ENCODE measurements at regions not wholly inside any gene's neighbourhood (a gene's known extent, or its start where the extent isn't known, plus 50 kb on each side); places are given as distances from the start of the nearest gene placed in this dataset.

GRCh38 chr17:79396696-79397095 is 214.2 kb downstream of the RBFOX3 start:
- TF ChIP-seq CTCF (IDR thresholded peaks at IDR 0.05; ENCODE audit: low read depth, low read length) (no peak), POLR2A (IDR thresholded peaks at IDR 0.05; ENCODE audit: extremely low read depth, insufficient read length) (no peak), MYC (IDR thresholded peaks at IDR 0.05; ENCODE audit: low read depth, low read length) (no peak)
